Sigmoid colon (tissue), 6 donors: ENCODE measurements at regions not wholly inside any gene's neighbourhood (a gene's known extent, or its start where the extent isn't known, plus 50 kb on each side); places are given as distances from the start of the nearest gene placed in this dataset.

Source experiments
- DNase-seq: peaks from one replicate; pipeline ENCODE4 v3.0.0-alpha.2; 2019
- H3K27ac ChIP-seq, 4 donors: fragments of 200-600 bp; sonication (generic); one replicate each; pipeline ENCODE4 v1.5.1; 2016 to 2019; ENCODE audit warnings: mild to moderate bottlenecking in 1 of 4
- H3K27me3 ChIP-seq, 3 donors: fragments of 200-600 bp; sonication (generic); one replicate each; pipeline ENCODE4 v1.5.1; 2019; ENCODE audit warnings: mild to moderate bottlenecking in 1 of 3
- H3K36me3 ChIP-seq, 4 donors: fragments of 200-600 bp; sonication (generic); one replicate each; pipeline ENCODE4 v1.5.1; 2016 to 2019
- H3K4me1 ChIP-seq, 4 donors: fragments of 200-600 bp; sonication (generic); one replicate each; pipeline ENCODE4 v1.5.1; 2017 to 2019
- H3K4me3 ChIP-seq, 4 donors: fragments of 200-600 bp; sonication (generic); one replicate each; pipeline ENCODE4 v1.5.1; 2017 to 2019; ENCODE audit warnings: mild to moderate bottlenecking in 2 of 4, moderate library complexity in 1 of 4
- H3K9me3 ChIP-seq, 4 donors: fragments of 200-600 bp in 3 of 4; sonication (generic) in 3 of 4; one replicate each; pipeline versions ENCODE4 v1.5.1 to v1.6.1; 2013 to 2019
- CTCF ChIP-seq, 4 experiments: fragments of 450-650 bp in 3 of 4; fragments of 200-600 bp in 1 of 4; IDR thresholded peaks; one replicate each; pipeline ENCODE4 v1.5.1; 2016 to 2019; ENCODE audit warnings: antibody characterized with exemption in 4 of 4, mild to moderate bottlenecking in 3 of 4, moderate library complexity in 2 of 4
- EP300 ChIP-seq, 4 donors: sonication (generic); formaldehyde crosslinking; IDR thresholded peaks; one replicate each; pipeline ENCODE4 v1.6.1; 2017; ENCODE audit warnings: antibody characterized with exemption in 4 of 4
- POLR2A ChIP-seq, 2 donors: fragments of 450-650 bp; IDR thresholded peaks; one replicate each; pipeline ENCODE4 v1.6.1; 2016; ENCODE audit warnings: antibody characterized with exemption in 2 of 2, mild to moderate bottlenecking in 2 of 2, moderate library complexity in 2 of 2
- POLR2AphosphoS5 ChIP-seq, 4 donors: sonication (generic); formaldehyde crosslinking; IDR thresholded peaks; one replicate each; pipeline ENCODE4 v1.6.1; 2017; ENCODE audit warnings: antibody characterized with exemption in 4 of 4
- WGBS, 2 donors: extraction: QIAGEN DNeasy Blood & Tissue Kit; methylation state at CpG; one replicate each; pipeline ENCODE4 v1.1.7; 2013; 5-methylcytosine and 5-hydroxymethylcytosine counted together
- intact Hi-C: fragments of 100-400 bp; cut with DNase I; formaldehyde crosslinking; loops from one replicate; pipeline ENCODE4 v1.15.1; 2023
- donor health status: healthy with polysubstance abuse.
- donor health status: healthy.

- DNase-seq = no peak
- TF ChIP-seq POLR2AphosphoS5 (IDR thresholded peaks at IDR 0.05) (no peak), CTCF (IDR thresholded peaks at IDR 0.05) (no peak), POLR2A (IDR thresholded peaks at IDR 0.05) (no peak), EP300 (IDR thresholded peaks at IDR 0.05) (no peak)
Observed at GRCh38 chr5:27700526-27700925, 662.1 kb upstream of the CDH9 start.

GRCh38 chr5:27682600-27682999 is 644.2 kb upstream of the CDH9 start:
- H3K27me3 ChIP-seq = no peaks in the 10 kb centered on the region
- H3K4me3 ChIP-seq = no peak overlapping the region
- intact Hi-C loops = no loop called here
- H3K9me3 ChIP-seq = no peaks in the 10 kb centered on the region
- TF ChIP-seq POLR2AphosphoS5 (IDR thresholded peaks at IDR 0.05) = no peak
- no peak for TF ChIP-seq EP300 (IDR thresholded peaks at IDR 0.05)
- TF ChIP-seq POLR2A (IDR thresholded peaks at IDR 0.05) = no peak
- TF ChIP-seq CTCF (IDR thresholded peaks at IDR 0.05) = no peak
- no peak overlapping the region for H3K27ac ChIP-seq
- 65 to 76% methylated on average over 3 of the region's 3 CpGs for WGBS, 2 donors
- no peaks in the 10 kb centered on the region for H3K36me3 ChIP-seq
- DNase-seq = no peak
- H3K4me1 ChIP-seq = no peaks in the 10 kb centered on the region

More at GRCh38 chr5:27700526-27700925, 662.1 kb upstream of the CDH9 start:
- no peak overlapping the region for H3K27ac ChIP-seq
- intact Hi-C loops = no loop called here
- no peaks in the 10 kb centered on the region for H3K4me1 ChIP-seq
- no peak overlapping the region for H3K4me3 ChIP-seq
- no peaks in the 10 kb centered on the region for H3K36me3 ChIP-seq
- H3K9me3 ChIP-seq = no peaks in the 10 kb centered on the region
- no peaks in the 10 kb centered on the region for H3K27me3 ChIP-seq

GRCh38 chr5:27652505-27652904 is 614.1 kb upstream of the CDH9 start:
- WGBS, 2 donors = 80 to 86% methylated on average over 4 of the region's 4 CpGs
- no peak overlapping the region for H3K4me3 ChIP-seq
- intact Hi-C loops = no loop called here

GRCh38 chr5:27639005-27639612 is 600.7 kb upstream of the CDH9 start:
- WGBS, 2 donors = 67 to 78% methylated on average over 6 of the region's 6 CpGs
- no peaks in the 10 kb centered on the region for H3K27me3 ChIP-seq
- no peaks in the 10 kb centered on the region for H3K9me3 ChIP-seq
- DNase-seq = no peak
- intact Hi-C loops = no loop called here
- no peaks in the 10 kb centered on the region for H3K36me3 ChIP-seq
- H3K27ac ChIP-seq = no peak overlapping the region
- H3K4me3 ChIP-seq = no peak overlapping the region
- TF ChIP-seq EP300 (IDR thresholded peaks at IDR 0.05) = no peak
- TF ChIP-seq POLR2A (IDR thresholded peaks at IDR 0.05) = no peak
- TF ChIP-seq POLR2AphosphoS5 (IDR thresholded peaks at IDR 0.05) = no peak
- no peak for TF ChIP-seq CTCF (IDR thresholded peaks at IDR 0.05)
- H3K4me1 ChIP-seq = no peaks in the 10 kb centered on the region

More at GRCh38 chr5:27652505-27652904, 614.1 kb upstream of the CDH9 start:
- no peak for TF ChIP-seq CTCF (IDR thresholded peaks at IDR 0.05)
- TF ChIP-seq POLR2AphosphoS5 (IDR thresholded peaks at IDR 0.05) = no peak
- no peak for TF ChIP-seq EP300 (IDR thresholded peaks at IDR 0.05)
- no peak for TF ChIP-seq POLR2A (IDR thresholded peaks at IDR 0.05)
- peaks cover 0 to 8% (median 1%) of the 10 kb centered on the region in 4 donors for H3K9me3 ChIP-seq
- H3K27ac ChIP-seq = no peak overlapping the region
- no peaks in the 10 kb centered on the region for H3K4me1 ChIP-seq
- no peak for DNase-seq
- no peaks in the 10 kb centered on the region for H3K36me3 ChIP-seq
- no peaks in the 10 kb centered on the region for H3K27me3 ChIP-seq

GRCh38 chr5:27619982-27620381 is 581.6 kb upstream of the CDH9 start:
- Histone ChIP-seq H3K4me1 (no peaks in the 10 kb centered on the region), H3K27ac (no peak overlapping the region), H3K27me3 (no peaks in the 10 kb centered on the region), H3K4me3 (no peak overlapping the region), H3K36me3 (no peaks in the 10 kb centered on the region), H3K9me3 (peaks cover 0 to 3% (median 0%) of the 10 kb centered on the region in 4 donors)
- no peak for DNase-seq
- no peak for TF ChIP-seq CTCF (IDR thresholded peaks at IDR 0.05)
- TF ChIP-seq EP300 (IDR thresholded peaks at IDR 0.05) = no peak
- WGBS, 2 donors = 89 to 91% methylated on average over 2 of the region's 2 CpGs
- intact Hi-C loops = no loop called here
